Anterior cingulate cortex (tissue), 58 donors: ENCODE measurements at regions not wholly inside any gene's neighbourhood (a gene's known extent, or its start where the extent isn't known, plus 50 kb on each side); places are given as distances from the start of the nearest gene placed in this dataset.
"Not testable (repeated sequence)": the region's sequence is repeated elsewhere in the genome, so short reads cannot be mapped to it uniquely, and the experiment has no call there.

Source experiments
- DNase-seq, 58 donors: peaks; one replicate each; lab custom pipeline; 2025; lab: John Stamatoyannopoulos, UW

- DNase-seq: no peak
Measured at GRCh38 chr17:34475296-34475695, 104.1 kb upstream of the TMEM132E start.

DNA sequence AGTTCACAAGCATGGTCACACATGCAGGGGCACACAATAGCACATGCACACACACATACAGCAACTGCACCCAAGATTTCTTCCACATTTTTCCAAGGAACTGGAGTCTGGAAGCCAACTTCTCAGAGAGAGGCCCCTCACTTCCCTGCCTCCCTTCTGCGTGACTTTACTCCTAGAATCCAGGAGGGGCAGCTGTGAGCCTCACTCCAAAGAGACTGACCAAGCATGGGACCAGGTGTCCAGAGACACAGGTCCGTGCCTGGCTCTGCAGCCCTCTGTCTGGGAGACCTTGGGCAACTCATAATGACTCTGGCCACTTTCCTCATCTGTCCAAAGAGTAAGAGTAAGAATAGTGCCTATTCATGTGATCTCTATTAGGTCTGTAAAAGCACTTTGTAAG lies 104.7 kb upstream of the TMEM132E start:
- DNase-seq: no peak

GRCh38 chr17:34472363-34472762 lies 107.0 kb upstream of the TMEM132E start:
- DNase-seq: no peak

DNA sequence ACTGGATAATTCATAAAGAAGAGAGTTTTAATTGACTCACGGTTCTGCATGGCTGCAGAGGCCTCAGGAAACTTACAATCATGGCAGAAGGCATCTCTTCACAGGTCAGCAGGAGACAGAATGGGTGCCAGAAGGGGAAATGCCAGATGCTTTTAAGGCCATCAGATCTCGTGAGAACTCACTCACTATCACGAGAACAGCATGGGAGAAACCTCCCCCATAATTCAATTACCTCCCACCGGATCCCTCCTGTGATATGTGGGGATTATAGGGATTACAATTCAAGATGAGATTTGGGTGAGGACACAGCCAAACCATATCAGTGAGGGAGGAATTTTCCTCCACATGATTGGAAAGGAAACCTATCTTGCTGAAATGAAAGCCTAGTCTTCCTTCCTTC lies 108.1 kb upstream of the TMEM132E start:
- not testable (repeated sequence) for DNase-seq

DNA sequence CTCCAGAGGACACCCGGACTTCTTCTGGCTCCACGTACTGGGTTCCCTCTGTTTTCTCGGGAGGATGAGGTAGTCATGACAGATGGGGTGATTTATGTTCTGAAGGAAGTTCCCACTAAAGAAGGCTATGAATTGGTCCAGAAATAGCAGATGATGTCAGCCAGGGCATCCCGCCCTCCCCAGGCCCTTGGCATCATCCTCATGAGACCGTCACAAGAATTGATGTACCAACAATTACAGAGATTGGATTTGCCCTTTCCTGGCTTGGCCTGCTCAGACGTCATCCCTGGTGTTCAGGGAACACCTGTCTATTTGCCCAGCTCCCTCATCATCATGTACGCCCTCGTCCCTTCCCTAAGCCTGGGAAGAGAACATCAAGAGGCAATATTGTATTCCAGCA lies 102.8 kb upstream of the CCL1 start:
- no peak for DNase-seq

DNA sequence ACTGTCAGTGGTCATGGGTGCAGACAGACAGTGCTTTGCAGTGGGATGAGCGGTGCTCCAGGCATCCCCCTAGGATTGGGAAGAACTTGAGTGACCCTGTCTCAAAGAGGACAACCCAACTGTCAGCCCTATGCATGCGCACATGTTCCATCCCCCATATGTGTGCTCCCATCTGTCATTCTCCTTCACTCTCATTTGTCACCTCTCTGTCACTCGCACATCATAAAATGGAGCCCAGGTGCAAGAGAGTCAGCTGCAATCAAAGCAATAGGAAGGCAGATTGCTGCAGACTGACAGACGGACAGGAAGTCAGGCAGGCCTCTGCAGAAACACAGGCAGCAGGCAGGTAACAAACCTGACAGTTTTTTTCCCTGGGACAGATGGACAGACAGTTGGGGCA lies 101.8 kb upstream of the CCL1 start:
- no peak for DNase-seq

DNA sequence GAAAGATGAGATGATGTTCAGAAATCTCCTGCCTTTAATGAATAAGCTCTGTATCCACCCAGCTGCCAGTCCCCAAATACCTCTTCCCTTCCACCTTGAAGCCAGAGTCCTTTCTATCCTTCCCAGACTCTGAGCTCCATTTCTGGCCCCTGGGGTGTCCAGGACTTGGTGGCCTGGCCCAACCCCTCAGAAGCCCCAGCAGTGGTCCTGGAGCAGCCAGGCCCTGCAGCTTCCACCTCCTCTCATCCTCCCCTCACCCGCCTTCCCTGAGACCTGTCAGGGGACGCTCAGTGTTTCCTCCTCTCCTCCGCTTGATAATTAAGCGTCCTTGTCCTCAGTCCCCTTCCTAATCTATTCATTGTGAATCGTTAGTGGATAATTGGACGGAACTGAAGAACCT lies 95.2 kb upstream of the CCL1 start:
- DNase-seq: no peak

- no peak for DNase-seq
Measured at GRCh38 chr17:34456121-34456520, 93.1 kb upstream of the CCL1 start.

GRCh38 chr17:34452769-34453168 lies 89.7 kb upstream of the CCL1 start:
- DNase-seq: no peak

- DNase-seq: no peak
Measured at GRCh38 chr17:34451313-34451712, 88.3 kb upstream of the CCL1 start.

GRCh38 chr17:34447406-34447805 lies 84.4 kb upstream of the CCL1 start:
- DNase-seq: no peak

DNA sequence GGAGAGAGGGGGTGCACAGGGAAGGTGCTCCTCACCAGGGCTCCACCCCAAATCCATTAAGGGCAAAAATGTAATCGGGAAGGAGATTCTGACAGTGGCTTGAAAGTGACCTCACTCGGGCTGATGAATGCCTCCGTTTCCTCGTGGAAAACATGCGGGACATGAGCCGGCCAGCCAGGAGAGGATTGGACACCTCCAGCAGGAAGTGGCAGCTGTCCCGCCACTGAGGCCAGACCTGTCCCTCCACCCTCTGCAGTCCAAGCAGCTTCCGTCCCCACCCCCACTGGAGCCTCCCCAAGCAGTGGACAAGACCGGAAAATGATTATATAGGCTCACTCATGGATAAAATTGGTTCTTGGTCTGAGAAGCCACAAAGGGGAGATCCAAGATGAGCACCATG lies 82.1 kb upstream of the CCL1 start:
- DNase-seq: no peak

GRCh38 chr17:34443619-34444469 lies 80.8 kb upstream of the CCL1 start:
- peak in 12 of 58 donors; percentile 1 to 20 (median 8) for DNase-seq

DNA sequence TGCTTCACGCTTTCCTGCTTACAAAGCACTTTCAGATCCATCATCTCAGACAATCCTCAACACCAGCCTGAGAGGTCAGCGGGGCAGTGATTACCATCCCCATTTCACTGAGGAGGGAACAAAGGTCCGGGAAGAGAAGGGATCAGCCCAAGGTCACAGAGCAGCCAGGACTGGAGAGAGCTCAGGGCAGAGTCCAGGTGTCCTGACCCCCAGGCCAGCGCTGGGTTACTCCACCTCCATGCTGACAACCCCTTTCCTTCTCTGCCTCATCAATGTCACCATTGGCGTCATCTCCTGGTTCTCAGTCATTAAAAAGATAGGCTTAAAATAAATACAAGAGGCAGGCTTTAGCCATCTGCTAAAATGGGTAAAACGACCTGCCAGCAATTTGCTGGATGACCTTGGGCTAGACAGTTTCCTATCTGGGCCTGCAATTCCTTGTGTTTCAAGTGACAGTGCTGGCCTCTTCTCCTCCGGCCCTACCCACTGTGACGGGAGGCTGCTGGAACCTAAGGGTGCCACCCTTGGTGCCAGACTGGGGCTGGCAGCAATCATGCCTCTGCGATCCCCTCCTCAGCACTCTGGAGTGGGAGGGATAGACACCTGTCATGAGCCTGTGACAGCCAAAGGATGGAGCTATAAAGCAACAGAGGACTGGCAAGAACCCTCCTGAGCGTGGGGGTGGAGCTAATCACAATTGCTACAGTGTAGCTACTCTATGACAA lies 79.5 kb upstream of the CCL1 start:
- DNase-seq: peak in 2 of 58 donors; percentile 15 to 18

- DNase-seq: no peak
Measured at GRCh38 chr17:34437188-34437587, 74.2 kb upstream of the CCL1 start.

DNA sequence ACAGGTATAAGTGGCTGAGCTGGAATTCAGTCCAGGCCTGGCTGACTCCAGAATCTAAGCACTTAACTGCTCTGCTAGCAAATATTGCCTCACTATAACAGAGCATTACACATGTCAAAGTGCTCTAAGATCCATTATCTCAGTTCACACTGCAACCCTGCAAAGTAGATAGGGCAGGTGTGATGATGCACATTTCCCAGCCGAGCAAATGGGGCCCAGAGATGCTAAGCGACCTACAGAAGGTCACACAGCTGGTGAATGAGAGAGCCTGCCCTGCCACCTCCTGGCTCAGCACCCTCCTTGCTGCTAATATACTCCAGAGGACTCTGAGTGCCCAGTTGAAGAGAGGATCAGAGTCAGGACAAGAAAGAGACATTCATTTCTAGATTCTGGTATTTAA lies 73.6 kb upstream of the CCL1 start:
- DNase-seq: no peak

DNA sequence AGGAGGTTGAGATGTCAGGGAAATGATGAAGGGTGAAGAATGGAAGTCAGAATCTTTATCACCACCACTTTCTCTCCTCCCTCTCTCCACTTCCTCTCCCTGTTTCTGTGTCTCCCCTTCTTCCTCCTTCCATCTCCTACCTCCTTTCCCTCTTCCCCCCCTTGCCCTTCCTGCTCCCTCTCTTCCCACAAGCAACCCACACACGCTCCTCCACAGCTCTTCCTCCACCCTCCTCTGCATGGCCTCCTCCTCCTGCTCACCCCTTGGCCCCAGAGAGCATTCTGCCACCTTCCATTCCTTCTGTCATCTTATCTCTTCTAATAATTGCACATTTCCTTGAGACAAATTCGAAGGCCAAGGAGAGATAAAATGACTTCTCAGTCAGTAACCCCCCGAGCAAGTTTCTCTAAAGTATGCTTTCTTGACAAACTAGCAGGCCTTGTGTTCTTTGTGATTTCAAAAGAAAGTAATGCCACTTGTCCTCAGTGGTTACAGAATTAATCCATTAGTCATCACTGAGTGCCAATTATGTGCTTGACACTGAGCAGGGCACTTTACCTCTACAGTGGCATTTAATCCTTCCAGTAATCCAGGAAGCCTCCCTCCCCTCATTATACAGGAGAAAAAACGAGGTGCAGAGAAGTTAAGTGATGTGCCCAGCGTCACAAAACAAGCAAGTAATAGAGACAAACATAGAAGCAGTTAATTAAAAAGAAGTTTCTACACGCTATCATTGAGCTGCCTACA lies 72.3 kb upstream of the CCL1 start:
- no peak for DNase-seq

GRCh38 chr17:34434052-34434451 lies 71.0 kb upstream of the CCL1 start:
- peak in 4 of 58 donors; percentile 0 to 18 (median 10) for DNase-seq

DNA sequence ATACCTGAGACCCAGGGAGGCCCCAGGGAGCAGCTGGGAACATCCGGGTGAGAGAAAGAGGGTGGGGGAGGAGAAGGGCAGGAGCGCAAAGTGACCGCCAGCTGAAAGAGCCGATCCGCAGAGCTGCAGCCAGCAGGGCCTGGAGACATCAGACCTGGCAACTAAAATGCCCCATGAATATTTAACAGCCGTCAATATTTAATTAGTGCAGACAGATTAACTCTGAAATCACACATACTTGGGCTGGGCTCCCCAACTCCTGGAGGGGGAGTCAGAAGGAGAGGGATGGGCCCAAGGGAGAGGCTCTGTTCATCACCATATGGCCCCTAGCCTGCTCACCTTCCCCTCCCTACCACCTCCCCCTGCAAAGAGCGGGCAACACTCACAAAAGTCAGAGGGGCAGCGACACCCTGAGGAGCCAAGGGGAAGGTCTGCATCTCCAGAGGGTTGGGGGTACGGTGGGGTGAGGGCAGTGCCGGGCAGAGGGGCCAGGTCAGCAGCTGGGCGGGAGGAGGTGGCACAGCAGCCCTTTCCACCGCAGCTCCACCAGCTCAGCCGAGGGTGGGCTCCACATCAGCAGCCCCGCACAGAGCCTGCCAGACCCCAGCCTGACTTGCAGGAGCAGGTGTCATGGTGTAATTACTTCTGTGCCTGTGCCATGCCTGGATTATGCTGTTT lies 61.9 kb upstream of the CCL1 start:
- no peak for DNase-seq

DNA sequence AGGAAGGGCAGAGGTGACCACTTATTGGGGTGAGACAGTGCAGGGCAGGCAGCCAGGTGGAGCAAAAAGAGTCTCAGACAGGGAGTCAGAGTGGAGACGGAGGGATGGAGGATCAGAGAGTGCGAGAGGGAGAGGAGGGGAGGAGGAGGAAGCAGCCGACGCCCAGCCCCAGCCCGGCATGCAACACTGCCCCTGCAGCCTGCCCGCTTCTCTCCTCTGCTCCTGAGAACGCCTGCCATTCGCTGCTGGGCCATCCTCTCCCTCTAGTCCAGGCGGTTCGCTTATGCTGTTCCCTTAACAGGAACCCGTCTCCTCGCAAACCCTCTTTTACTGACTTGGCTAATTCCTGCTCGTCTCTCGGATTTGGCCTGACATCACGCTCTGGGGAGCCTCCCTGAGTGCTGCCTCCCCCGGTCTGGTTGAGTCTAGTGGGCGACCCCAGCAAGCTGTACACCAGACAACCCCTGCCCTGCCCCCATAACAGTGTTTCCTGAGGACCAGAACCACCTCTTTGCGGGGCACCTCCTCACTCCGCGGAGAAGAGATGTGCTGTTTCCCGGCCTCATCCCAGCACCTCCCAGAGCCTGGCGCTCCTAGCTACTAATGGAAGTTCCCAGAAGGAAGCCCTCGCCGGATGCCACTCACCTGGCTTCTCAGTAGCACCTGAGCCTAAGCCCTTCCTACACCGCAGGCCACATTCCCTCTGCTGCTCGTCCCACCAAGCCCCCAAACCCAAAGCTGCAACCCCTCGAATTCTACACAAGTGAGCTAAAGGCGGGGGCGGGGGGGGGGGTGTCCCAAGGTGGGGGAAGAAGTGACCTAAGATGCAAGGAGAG lies 61.2 kb upstream of the CCL1 start:
- DNase-seq: no peak
